ENCODE measurements at regions not wholly inside any gene's neighbourhood (a gene's known extent, or its start where the extent isn't known, plus 50 kb on each side); places are given as distances from the start of the nearest gene placed in this dataset.
A peak's percentile ranks its signal among the peaks of the same experiment; 100 is the strongest.

DNA sequence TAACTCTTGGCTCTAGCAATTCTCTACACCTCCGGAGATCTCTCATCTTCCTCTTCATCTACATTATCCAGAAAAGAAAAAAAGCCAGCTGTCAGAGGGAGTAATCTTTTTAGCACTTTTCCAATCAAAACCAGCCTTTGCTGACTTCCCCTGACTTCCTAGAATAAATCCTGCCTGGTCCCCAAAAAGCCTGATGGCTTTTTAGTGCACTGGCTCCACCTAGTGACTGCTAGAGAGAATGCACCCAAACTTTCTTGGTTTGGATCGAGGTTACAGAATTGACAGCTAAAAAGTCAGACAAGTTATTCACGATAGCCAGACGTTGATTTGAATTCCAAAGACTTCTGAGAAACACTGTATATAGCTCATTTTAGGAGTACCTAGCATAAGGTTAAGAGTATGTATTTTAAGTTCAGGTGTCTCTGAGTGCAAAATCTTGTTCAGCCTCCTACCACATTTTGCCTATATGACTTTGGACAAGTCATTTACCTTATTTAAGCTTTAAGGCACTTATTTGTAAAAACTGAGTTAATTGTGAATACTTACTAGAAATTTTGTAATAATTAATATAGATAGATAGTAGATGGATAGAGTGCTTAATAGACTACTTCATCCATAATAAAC is 185.7 kb upstream of the GRIN2B start:
- Mint-ChIP-seq H3K9me3 (no peaks in the 10 kb centered on the region), H3K4me1 (ENCODE audit: low read depth) (no peaks in the 10 kb centered on the region), H3K27ac (no peak overlapping the region), H3K36me3 (ENCODE audit: low read depth) (no peaks in the 10 kb centered on the region), H3K27me3 (ENCODE audit: insufficient read depth) (peaks cover 3% of the 10 kb centered on the region; the same call in 1 of the 2 replicates), H3K4me3 (no peak overlapping the region)
- DNase-seq: peak; percentile 47
- peak; percentile 97 for TF ChIP-seq CTCF (IDR thresholded peaks at IDR 0.05)

- no peak for TF ChIP-seq CTCF (IDR thresholded peaks at IDR 0.05)
- Mint-ChIP-seq H3K27me3 (ENCODE audit: insufficient read depth) (0 out of 2 replicates have a peak, but pooled peaks cover 1% of the 10 kb centered on the region), H3K4me3 (no peak overlapping the region), H3K9me3 (no peaks in the 10 kb centered on the region), H3K27ac (no peak overlapping the region), H3K36me3 (ENCODE audit: low read depth) (no peaks in the 10 kb centered on the region), H3K4me1 (ENCODE audit: low read depth) (no peaks in the 10 kb centered on the region)
- no peak for DNase-seq
Observed at GRCh38 chr12:14169281-14169680, 187.9 kb upstream of the GRIN2B start.

DNA sequence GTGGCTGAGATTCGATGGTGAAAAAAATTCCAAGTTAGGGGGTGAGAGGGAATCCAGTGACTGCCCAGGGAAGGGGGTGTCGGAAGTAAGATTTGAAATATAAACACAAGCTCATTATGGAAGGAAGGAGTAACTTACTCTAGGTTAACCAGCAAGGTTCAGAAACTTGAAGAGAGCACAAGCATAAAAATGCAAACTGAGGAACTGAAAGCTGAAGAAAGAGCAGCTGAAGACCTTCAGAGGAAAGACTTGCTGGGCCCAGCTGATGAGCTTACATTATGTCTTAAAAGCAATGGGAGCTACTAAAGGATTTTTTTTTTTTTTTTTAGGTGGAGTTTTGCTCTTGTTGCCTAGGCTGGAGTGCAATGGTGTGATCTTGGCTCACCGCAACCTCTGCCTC is 189.7 kb upstream of the GRIN2B start:
- Mint-ChIP-seq H3K4me3 (no peak overlapping the region), H3K27me3 (ENCODE audit: insufficient read depth) (0 out of 2 replicates have a peak, but pooled peaks cover 1% of the 10 kb centered on the region), H3K9me3 (no peaks in the 10 kb centered on the region), H3K27ac (no peak overlapping the region), H3K36me3 (ENCODE audit: low read depth) (no peaks in the 10 kb centered on the region), H3K4me1 (ENCODE audit: low read depth) (no peaks in the 10 kb centered on the region)
- DNase-seq: no peak
- no peak for TF ChIP-seq CTCF (IDR thresholded peaks at IDR 0.05)

DNA sequence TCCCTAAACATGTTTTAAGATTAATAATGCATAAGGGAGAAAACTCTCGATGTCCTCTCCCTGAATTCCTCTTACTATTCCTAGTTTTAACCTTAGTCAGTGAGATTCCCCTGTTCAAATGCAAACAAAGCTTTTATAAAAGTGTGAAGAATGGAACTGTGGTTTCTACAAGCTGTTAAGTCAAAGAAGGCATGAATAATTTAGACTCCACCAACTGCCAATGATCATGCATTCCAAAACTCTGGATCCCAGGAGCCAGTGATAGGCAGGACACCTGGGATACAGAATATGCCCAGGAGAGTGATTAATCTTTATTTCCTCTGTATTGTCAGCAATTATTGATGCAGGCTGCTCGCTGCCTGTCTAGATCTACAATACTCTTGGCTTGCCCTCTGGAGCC is 190.3 kb upstream of the ATF7IP start:
- Mint-ChIP-seq H3K27me3 (ENCODE audit: insufficient read depth) (0 out of 2 replicates have a peak, but pooled peaks cover 1% of the 10 kb centered on the region), H3K4me1 (ENCODE audit: low read depth) (no peaks in the 10 kb centered on the region), H3K36me3 (ENCODE audit: low read depth) (no peaks in the 10 kb centered on the region), H3K27ac (no peak overlapping the region), H3K4me3 (no peak overlapping the region), H3K9me3 (no peaks in the 10 kb centered on the region)
- no peak for DNase-seq
- TF ChIP-seq CTCF (IDR thresholded peaks at IDR 0.05): no peak

- H3K4me1 Mint-ChIP-seq (ENCODE audit: low read depth): peaks cover 14% of the 10 kb centered on the region
- DNase-seq: peak; percentile 38
- TF ChIP-seq CTCF (IDR thresholded peaks at IDR 0.05): peak; percentile 88
- H3K9me3 Mint-ChIP-seq: no peaks in the 10 kb centered on the region
- H3K27me3 Mint-ChIP-seq (ENCODE audit: insufficient read depth): peaks cover 13% of the 10 kb centered on the region; the same call in 1 of the 2 replicates
- H3K4me3 Mint-ChIP-seq: peak overlapping the region; percentile 69; the same call in 1 of the 2 replicates
- no peaks in the 10 kb centered on the region for H3K36me3 Mint-ChIP-seq (ENCODE audit: low read depth)
- H3K27ac Mint-ChIP-seq: no peak overlapping the region
Observed at GRCh38 chr12:14185427-14186192, 179.9 kb upstream of the ATF7IP start.

Data from HFFc6 (cell line).